GM21825 (cell line): ENCODE measurements at regions not wholly inside any gene's neighbourhood (a gene's known extent, or its start where the extent isn't known, plus 50 kb on each side); places are given as distances from the start of the nearest gene placed in this dataset.
"Not testable (repeated sequence)": the region's sequence is repeated elsewhere in the genome, so short reads cannot be mapped to it uniquely, and the experiment has no call there.

Experiments used
- ATAC-seq: cut with Tn5 transposase; IDR thresholded peaks from one replicate; pipeline ENCODE4 v1.9.1; 2021; ENCODE audit warnings: mild to moderate bottlenecking, moderate library complexity; ENCODE audit not compliant: unreplicated experiment

DNA sequence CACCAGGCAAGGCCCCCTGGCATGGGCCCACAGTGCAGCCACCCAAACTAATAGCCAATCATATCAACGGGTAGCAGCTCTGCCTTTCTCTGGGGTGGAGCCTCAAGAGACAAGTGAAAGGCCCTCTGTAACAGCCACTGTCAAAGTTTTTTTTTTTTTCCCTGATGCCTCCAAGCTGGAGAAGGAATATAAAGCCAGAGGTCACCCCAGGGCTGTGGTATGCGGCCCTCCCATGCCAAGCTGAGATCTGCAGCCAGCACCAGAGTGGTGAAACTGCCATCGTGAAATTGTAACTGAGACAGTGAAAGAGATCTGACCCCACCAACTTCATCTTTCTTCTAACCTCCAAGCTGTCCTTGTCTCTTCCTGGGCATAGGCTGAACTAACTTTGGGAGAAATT is 407.0 kb downstream of the KLHL4 start:
- no peak for ATAC-seq

DNA sequence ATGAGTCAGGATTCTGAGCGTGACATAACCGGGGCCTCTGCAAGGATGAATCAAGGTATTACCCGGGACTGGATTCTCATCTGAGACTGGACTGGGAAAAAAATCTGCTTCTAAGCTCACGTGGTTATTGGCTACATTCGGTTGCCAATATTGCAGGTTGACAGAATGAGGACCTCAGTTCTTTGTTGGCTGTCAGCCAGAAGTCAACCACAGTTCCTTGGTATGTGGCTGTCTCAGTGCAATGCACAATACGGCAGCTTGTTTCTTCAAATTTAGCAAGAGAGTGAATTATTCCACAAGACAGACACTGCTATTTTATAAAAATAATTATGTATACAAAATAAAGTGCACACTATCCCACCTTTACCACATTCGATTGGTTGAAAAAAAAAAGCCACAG is 424.2 kb downstream of the KLHL4 start:
- ATAC-seq: no peak

DNA sequence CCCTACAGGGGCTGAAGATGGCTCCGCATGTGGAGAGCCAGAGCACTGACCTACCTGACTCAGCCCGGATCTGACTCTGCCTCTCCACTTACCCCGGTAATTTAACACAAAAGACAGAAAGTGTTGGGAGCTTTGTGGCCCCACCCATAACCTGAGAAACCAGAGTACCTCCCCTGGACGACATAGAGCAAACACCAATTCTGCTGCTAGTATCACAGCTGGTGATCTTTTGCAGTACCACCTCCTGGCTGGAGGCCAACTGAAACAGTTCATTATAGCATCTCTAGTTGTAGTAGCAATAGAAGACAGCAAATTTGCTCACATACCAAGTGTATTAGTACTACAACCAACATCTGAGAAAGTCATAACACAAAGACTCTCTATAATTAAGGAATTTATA is 443.9 kb downstream of the KLHL4 start:
- no peak for ATAC-seq

DNA sequence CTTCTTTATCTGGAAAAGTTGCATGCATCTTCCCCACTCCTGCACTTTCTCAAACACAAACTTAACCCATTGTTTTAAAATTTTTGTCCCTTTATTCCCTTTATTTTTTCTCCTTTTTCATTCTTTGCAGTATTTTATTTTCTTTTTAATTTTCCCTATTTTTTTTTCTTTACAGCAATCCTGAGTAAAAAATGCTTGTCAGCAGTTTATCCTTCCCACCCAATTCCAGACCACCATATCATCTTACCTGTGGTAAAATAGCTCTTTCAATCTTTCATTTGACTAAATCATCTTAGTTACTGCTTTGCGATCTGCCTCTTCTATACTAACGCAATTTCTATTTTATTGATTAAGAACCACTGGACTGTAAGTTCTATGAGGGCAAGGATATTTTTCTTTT is 450.5 kb downstream of the KLHL4 start:
- ATAC-seq: no peak

DNA sequence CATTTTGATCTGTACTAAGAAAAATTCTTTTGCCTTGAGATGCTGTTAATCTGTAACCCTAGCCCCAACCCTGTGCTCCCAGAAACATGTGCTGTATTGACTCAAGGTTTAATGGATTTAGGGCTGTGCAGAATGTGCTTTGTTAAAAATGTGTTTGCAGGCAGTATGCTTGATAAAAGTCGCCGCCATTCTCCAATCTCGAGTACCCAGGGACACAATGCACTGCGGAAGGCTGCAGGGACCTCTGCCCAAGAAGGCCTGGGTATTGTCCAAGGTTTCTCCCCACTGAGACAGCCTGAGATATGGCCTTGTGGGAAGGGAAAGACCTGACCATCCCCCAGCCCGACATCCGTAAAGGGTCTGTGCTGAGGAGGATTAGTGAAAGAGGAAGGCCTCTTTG is 454.5 kb downstream of the KLHL4 start:
- ATAC-seq: not testable (repeated sequence)

DNA sequence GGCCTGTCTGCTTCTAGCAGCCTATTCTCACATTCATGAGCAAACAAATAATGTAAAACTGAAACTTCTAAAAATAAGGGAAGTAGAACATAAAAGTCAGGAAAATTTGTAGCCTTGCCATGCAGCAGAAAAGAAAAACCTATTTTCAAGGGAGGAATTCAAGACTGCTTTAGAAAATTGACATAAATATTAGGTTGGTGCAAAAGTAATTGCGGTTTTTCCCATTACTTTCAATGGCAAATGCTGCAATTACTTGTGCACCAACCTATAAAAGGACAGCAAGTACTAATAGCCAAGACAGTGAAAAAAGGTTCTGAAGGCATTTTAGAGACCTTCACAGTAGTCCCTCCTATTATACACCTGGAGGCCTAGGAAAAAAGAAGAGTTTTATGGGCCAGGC is 457.8 kb downstream of the KLHL4 start:
- ATAC-seq: no peak

DNA sequence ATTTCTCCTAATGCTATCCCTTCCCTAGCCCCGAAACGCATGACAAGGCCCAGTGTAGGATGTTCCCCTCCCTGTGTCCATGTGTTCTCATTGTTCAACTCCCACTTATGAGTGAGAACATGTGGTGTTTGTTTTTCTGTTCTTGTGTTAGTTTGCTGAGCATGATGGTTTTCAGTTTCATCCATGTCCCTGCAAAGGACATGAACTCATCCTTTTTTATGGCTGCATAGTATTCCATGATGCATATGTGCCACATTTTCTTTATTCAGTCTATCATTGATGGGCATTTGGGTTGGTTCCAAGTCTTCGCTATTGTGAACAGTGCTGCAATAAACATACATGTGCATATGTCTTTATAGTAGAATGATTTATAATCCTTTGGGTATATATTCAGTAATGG is 490.3 kb downstream of the KLHL4 start:
- not testable (repeated sequence) for ATAC-seq

DNA sequence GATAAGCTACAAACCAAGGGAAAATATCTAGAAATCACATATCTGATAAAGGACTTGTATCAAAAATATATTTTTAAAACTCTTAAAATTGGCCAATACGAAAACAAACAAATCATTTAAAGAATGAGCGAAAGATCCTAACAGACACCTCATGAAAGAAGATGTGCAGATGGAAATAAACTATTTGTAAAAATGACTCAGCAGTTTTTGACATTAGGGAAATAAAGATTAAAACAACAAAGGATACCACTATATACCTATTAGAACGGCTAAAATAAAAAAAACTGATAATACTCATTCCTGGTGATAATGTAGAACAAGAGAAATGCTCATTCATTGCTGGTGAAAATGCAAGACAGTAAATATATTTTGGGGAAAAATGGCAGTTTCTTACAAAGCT is 506.4 kb downstream of the KLHL4 start:
- no peak for ATAC-seq

DNA sequence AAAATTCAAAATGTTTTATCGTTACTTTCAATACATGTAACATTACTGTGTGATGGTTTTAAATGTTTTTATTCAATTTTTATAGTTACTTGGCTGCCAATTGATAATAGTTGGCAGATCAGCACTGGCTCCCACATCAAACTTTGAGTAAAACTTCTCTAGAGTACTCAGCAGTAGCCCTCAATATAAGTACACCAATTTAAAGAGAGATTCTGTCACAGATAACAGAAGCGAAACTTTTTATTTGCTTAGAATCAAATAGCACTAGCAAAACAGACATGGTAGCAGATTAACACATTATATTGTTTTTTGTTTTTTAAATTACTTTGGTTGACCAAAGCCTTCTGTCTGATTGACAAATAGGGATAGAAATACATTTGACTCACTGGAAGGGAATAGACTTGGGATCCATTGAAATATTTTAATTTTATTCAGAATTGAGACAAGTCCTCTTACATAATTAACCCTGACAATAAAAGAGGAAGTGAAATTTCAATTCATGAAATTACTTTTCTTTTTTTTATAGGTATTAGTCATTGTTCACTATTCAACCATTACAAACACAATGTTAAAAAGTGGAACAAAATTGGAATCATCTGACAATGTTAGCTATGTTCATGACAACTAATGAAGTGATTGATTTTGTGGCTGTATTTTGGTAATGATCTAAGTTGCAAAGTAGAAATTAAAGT is 554.9 kb downstream of the KLHL4 start:
- no peak for ATAC-seq

DNA sequence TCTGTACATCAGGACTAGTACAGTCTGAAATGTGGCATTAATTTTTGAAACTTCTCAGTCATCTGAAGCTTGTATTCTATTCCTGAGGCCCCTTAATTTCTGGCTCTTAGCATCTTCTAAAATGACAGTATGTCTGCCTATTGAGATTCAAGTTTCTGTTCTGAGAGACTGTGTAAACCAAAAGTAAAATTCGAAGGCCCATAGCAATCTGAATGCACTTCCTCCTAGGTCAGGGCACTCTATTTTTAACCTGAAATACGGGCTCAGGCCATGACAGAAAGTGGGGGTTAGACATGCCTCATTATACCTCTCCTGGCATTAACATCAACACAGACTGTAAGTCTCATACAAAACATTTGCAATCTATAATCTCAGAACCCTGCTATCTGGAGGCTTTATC is 584.4 kb downstream of the KLHL4 start:
- no peak for ATAC-seq

DNA sequence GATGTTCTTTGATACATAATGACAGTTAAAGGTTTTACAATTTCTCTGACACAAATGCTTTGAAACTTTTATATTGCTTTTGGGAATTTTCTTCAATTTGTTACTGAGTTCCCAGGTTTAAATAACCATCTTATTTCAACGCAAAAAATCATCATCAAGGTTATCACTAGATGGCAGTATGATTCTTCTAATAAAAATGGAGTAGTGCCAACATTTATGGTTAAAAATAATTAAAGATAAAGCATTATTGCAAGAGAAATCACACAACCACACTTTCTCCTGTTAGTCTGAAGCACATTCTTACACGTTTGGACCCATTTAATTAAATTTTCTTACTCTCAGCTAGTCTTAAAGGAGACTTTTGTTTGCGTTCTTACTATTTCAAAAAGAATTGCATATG is 611.3 kb upstream of the CPXCR1 start:
- no peak for ATAC-seq

DNA sequence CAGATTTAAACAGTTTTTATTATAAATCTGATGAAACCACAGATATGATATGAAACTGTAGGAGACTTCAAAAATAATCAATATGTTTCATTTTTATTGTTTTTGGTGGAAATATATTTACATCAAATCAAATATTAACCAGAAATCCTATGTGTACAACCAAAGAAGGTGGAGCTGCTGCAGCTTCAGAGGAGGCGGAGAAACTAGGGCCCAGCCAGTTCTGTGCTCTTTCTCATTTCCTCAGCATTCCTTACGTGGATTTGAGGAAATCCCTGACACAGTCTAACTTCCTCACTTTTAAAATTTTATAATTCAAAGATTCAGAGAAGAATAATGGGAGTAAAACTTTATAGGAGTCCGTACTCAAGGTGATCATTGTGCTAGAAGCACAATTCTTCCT is 610.7 kb upstream of the CPXCR1 start:
- ATAC-seq: no peak

DNA sequence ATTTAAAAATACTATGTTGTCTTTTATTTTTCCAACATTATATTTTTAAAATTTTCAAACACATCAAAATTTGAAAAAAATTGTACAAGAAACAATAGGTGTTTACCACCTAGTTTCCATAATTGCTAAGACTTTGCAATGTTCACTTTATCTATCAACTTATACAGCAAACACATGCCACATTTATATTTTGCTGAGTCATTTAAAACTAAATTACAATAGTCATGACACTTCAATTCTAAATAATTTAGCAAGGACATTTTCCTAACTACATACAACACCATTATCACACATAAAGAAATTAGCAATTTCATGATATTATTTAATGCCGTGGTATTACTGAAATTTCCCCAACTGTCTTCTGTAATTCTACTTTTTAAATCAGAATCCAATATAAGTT is 600.4 kb upstream of the CPXCR1 start:
- ATAC-seq: no peak

DNA sequence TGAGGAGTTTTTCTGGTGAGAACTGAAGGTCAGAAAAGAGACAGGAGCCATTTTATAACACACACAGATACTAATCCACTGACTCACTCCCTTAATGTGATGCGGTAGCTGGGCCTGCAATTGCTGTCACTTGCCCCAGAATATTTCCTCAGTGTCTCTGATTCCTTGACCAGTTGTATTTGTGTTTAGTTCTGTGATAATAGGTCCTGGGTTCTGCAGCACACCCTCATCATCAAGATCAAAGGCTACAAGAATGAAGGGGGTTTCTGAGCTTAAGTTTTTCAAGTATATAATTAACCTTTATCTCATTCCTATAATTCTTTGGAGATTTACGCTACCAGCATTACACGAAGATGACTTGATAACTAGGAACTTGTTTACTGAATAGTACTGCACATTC is 576.5 kb upstream of the CPXCR1 start:
- no peak for ATAC-seq

DNA sequence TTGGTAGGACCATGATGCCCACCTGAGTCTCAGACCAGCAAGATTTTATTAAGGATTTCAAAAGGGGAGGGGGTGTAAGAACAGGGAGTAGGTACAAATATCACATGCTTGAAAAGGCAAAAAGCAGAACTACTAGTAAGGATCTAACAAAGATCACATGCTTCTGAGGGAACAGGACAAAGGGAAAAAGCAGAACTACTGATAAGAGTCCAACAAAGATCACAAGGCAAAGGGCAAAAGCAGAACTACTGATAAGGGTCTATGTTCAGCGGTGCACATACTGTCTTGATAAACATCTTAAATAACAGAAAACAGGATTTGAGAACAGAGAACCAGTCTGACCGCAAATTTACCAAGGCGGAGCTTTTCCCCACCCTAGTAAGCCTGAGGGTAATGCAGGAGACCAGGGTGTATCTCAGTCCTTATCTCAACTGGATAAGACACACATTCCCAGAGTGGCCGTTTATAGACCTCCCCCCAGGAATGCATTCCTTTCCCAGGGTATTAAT is 573.0 kb upstream of the CPXCR1 start:
- not testable (repeated sequence) for ATAC-seq

DNA sequence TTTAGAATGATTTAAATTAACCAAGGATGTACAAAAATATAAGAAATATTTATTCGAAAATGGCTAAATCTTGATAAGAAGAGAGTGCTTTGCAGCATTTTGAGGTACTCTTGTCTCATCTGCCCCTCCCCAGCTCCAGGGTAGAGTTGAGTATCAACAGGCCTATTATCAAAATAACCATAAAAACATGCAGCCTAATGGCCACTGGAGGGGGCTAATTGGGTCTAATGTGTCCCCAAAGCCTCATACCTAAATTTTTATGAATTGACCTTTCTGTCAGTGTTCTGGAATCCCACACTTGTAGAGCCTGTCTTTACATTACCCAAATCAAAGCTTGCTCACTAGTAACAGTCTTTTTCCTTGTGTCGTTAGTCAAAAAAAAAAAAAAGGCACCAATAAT is 544.9 kb upstream of the CPXCR1 start:
- no peak for ATAC-seq

DNA sequence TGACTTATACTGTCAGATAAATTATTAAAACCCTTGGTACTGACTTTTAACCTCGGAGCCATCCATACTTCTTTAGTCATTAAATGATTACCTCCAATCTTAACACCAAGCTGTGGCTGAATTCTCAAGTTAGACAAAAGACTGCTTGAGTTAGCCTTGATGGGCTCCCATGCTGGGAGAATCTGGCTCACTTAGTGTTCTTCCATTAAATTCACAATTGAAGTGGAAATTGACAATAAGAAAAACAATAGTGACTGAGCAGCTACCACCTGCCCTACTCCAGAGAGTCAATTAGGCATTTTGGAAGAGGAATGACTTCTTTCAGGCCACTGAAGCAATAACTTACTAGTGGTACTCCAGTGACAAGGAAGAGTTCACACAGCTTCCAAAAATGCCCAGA is 503.0 kb upstream of the CPXCR1 start:
- no peak for ATAC-seq

DNA sequence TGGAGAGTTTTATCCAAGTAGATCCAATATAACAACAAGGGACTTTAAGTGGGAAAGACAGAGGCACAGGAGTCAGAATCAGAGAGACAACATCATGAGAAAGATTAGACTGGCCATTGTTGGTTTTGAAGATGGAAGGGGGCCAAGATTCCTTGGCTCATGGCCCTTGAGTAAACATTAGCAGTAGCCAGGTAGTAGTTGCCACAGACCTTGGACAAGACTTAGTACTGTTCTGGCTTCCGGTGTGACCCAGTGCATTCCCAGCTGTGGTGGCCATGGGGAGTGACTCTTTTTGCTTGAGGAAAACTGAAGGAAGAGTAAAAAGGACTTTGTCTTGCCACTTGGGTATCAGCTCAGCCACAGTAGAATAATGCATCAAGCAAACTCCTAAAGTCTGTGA is 462.2 kb upstream of the CPXCR1 start:
- ATAC-seq: no peak

DNA sequence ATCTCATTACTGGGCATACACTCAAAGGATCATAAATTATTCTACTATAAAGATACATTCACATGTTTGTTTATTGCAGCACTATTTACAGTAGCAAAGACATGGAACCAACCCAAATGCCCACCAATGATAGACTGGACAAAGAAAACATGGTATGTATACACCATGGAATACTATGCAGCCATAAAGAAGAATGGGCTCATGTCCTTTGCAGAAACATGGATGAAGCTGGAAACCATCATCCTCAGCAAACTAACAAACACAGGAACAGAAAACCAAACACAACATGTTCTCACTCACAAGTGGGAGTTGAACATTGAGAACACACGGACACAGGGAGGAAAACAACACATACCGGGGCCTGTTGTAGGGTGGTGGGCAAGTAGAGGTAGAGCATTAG is 433.1 kb upstream of the CPXCR1 start:
- not testable (repeated sequence) for ATAC-seq

DNA sequence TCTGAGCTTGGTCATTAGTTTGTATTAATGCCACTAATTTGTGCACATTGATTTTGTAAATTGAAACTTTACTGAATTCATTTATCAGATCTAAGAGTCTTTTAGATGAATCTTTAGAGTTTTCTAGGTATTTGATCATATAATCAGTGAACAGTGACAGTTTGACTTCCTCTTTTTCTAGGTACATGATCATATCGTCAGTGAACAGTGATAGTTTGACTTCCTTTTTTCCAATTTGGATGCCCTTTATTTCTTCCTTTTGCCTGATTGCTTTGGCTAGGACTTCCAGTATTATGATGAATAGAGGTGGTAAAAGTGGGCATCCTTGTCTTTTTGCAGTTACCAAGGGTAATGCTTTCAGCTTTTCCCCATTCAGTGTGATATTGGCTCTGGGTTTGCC is 421.4 kb upstream of the CPXCR1 start:
- ATAC-seq: no peak

DNA sequence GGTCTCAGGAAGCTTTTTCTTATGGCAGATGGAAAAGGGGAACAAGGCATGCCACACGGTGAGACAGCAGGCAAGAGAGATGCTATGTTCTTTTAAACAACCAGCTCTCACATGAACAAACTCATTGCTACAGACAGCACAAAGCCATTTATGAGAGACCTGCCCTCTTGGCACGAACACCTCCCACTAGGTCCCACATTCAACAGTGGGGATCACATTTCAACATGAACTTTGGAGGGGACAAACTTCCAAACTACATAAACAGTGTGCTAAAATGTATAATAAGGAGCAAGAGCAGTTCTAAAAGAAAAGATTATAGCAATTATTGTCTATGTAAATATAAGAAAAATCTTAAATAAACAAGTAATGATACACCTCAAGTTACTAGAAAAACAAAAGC is 391.8 kb upstream of the CPXCR1 start:
- ATAC-seq: no peak

DNA sequence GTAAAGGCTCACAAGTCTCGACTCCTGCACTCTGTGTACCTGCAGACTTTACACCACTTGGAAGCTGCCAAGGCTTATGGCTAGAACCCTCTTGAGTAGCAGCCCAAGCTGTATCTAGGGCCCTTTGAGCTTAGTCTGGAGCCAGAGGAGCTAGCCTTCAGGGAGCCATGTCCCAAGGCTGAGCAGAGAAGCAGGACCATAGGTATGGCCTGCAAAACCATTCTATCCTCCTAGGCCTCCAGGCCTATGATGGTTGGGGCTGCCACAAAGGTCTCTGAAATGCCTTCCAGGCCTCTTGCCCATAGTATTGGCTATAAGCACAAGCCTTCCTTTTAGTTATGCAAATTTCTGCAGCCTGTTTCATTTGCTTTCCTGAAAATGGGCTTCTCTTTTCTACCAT is 380.7 kb upstream of the CPXCR1 start:
- ATAC-seq: no peak

DNA sequence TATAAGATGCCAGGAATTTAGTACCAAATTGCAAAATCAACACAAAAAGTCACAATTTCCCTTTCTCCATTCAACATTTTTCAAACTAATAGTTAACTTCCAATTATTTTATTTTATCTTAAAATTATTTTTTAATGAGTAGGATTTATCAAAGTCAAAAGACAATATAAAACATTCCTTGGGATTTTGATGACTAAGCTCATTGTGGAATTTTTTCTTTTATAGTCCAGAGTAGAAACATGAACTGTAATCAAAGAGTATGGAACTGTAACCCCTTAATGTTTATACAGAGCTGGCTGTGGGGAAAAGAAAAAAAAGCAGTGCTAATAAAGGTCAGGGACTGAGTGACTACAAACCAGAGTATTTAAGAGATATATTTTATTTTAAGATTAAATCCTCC is 368.6 kb upstream of the CPXCR1 start:
- ATAC-seq: no peak
